Smooth muscle cell (in vitro differentiated cells): ENCODE measurements at regions not wholly inside any gene's neighbourhood (a gene's known extent, or its start where the extent isn't known, plus 50 kb on each side); places are given as distances from the start of the nearest gene placed in this dataset.

ENCODE experiments used
- DNase-seq: peaks from one replicate; lab custom pipeline; 2025; ENCODE audit not compliant: unreplicated experiment; lab: John Stamatoyannopoulos, UW
- H2AFZ ChIP-seq: fragments of 200-600 bp; sonication (generic); 2 replicates; pipeline ENCODE4 v1.6.0; 2016; ENCODE audit warnings: antibody characterized with exemption, low read depth, mild to moderate bottlenecking
- H3F3A ChIP-seq: fragments of 200-600 bp; sonication (generic); 2 replicates; pipeline ENCODE4 v1.6.0; 2017; ENCODE audit warnings: antibody characterized with exemption, low read depth
- H3K27ac ChIP-seq: fragments of 200-600 bp; sonication (generic); 2 replicates; pipeline ENCODE4 v1.5.1; 2016; ENCODE audit warnings: low read depth, mild to moderate bottlenecking
- H3K27me3 ChIP-seq: fragments of 200-600 bp; sonication (generic); 2 replicates; pipeline ENCODE4 v1.6.1; 2016; ENCODE audit warnings: low read depth, mild to moderate bottlenecking
- H3K36me3 ChIP-seq: fragments of 200-600 bp; sonication (generic); 2 replicates; pipeline ENCODE4 v1.5.1; 2016; ENCODE audit warnings: low read depth
- H3K4me1 ChIP-seq: fragments of 200-600 bp; sonication (generic); 2 replicates; pipeline ENCODE4 v1.5.1; 2016; ENCODE audit warnings: low read depth
- H3K4me2 ChIP-seq: fragments of 200-600 bp; sonication (generic); 2 replicates; pipeline ENCODE4 v1.6.0; 2016; ENCODE audit warnings: mild to moderate bottlenecking
- H3K4me3 ChIP-seq: fragments of 200-600 bp; sonication (generic); 2 replicates; pipeline ENCODE4 v1.5.1; 2016; ENCODE audit warnings: mild to moderate bottlenecking
- H3K79me2 ChIP-seq: fragments of 200-600 bp; sonication (generic); 2 replicates; pipeline ENCODE4 v1.6.0; 2016; ENCODE audit warnings: low read depth, mild to moderate bottlenecking
- H3K9ac ChIP-seq: fragments of 200-600 bp; sonication (generic); 2 replicates; pipeline ENCODE4 v1.6.0; 2016; ENCODE audit warnings: low read depth
- H3K9me3 ChIP-seq: fragments of 200-600 bp; sonication (generic); replicated peaks from 2 replicates; pipeline ENCODE4 v1.5.1; 2016; ENCODE audit warnings: low read depth
- H4K20me1 ChIP-seq: fragments of 200-600 bp; sonication (generic); 2 replicates; pipeline ENCODE4 v1.6.0; 2016; ENCODE audit warnings: low read depth
- WGBS: methylation state at CpG from one replicate; pipeline ENCODE4 v1.1.7; 2016; ENCODE audit warnings: low lambda C conversion rate; 5-methylcytosine and 5-hydroxymethylcytosine counted together
- TF ChIP-seq, protein P1 (sequence below): fragments of 200-600 bp; sonication (generic); IDR thresholded peaks from 2 replicates; pipeline ENCODE4 v1.5.1; 2017; ENCODE audit warnings: borderline replicate concordance, mild to moderate bottlenecking, antibody characterized with exemption; ENCODE audit not compliant: insufficient read depth, poor library complexity, severe bottlenecking

DNA sequence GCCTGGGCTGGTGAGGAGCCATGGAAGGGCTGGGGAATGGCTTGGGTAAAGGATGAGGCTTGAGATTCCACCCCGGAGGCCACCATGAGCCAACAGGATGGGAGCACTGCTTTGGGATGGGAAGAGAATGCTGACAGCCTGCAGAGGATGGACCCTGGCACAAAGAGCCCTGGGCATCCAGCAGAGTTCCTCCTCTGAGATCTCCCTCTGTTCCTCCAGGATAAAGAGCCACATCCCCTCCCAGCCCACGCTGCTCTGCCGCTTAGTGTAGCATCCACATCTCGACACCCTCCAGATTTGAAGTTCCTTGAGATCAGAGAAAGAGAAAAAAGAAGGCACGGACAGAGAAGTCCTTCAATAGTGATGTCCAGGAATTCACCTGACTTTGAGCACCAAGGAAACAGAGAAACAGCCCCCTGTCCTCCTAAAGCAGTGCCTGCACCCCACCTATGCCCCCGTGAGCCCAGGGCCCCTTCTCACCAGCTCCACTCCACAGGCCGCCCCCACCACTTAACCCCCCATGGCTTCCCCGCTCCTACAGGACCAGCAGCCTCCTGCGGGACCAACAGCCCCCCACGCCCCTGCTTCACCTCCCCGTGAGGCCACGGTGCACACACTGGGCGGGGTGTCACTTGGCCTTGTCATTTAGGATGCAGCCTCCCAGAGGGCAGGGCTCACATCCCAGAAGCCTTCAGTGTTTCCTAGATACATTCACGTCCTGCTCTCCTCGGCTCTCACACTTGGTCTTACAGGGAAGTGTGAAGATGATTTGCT lies 180.5 kb downstream of the SHANK2 start:
- Histone ChIP-seq H3K9ac (no peak overlapping the region), H3K79me2 (no peaks in the 10 kb centered on the region), H3K9me3 (no peaks in the 10 kb centered on the region), H3K4me2 (no peak overlapping the region), H3K4me1 (no peaks in the 10 kb centered on the region), H3F3A (no peaks in the 10 kb centered on the region), H2AFZ (no peak overlapping the region), H4K20me1 (no peaks in the 10 kb centered on the region), H3K36me3 (no peaks in the 10 kb centered on the region), H3K4me3 (no peak overlapping the region), H3K27ac (no peak overlapping the region), H3K27me3 (no peaks in the 10 kb centered on the region)
- WGBS: 97% methylated on average over 12 of the region's 15 CpGs
- DNase-seq: no peak
- TF ChIP-seq, protein P1, sequence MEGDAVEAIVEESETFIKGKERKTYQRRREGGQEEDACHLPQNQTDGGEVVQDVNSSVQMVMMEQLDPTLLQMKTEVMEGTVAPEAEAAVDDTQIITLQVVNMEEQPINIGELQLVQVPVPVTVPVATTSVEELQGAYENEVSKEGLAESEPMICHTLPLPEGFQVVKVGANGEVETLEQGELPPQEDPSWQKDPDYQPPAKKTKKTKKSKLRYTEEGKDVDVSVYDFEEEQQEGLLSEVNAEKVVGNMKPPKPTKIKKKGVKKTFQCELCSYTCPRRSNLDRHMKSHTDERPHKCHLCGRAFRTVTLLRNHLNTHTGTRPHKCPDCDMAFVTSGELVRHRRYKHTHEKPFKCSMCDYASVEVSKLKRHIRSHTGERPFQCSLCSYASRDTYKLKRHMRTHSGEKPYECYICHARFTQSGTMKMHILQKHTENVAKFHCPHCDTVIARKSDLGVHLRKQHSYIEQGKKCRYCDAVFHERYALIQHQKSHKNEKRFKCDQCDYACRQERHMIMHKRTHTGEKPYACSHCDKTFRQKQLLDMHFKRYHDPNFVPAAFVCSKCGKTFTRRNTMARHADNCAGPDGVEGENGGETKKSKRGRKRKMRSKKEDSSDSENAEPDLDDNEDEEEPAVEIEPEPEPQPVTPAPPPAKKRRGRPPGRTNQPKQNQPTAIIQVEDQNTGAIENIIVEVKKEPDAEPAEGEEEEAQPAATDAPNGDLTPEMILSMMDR: no peak

DNA sequence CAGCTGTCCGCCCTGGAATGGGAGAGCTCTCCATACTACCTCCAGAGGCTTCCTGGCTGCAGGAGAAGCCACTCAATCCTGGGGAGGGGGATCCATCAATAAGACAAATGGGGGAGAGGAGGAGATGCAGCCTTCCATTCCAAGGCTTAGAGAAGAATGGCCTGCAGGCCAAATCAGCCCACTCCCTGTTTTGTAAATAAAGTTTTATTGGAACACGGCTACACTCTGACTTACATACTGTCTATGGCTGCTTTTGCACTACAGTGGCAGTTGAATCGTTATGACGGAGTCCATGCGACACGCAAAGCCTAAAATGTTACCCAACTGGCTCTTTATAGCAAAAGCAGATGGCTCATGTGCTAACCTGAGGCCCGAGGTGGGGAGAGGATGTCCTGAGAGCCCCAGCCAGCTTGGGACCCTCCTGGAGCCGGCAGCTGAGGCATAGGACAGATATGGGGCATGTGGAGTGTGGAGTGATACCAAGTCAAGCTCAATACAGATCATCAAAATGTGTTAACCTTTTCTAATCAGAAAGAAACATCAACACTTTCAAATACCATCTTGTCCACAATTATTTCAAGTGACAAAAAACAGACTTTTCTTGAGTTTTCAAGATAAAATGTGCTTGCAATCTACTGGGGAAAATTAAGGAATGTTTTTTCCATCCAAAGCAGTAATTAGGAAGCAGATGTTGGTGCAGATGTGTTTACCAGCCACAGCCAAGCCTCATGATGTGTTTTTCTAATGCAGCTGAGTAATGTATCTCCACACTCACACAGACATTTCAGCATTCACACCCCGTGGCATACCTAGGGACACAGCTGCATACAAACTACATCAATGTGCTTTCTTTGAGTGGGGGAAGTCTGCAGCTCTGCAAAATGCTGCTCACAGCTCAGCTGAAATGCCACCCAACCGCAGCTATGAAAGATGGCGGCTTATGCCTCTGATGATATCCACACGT lies 181.6 kb downstream of the SHANK2 start:
- H3K9ac ChIP-seq: no peak overlapping the region
- H3K4me3 ChIP-seq: no peak overlapping the region
- H3K27ac ChIP-seq: no peak overlapping the region
- no peak overlapping the region for H2AFZ ChIP-seq
- H3K4me1 ChIP-seq: no peaks in the 10 kb centered on the region
- no peaks in the 10 kb centered on the region for H3K27me3 ChIP-seq
- H4K20me1 ChIP-seq: no peaks in the 10 kb centered on the region
- H3K79me2 ChIP-seq: no peaks in the 10 kb centered on the region
- H3F3A ChIP-seq: no peaks in the 10 kb centered on the region
- H3K9me3 ChIP-seq: no peaks in the 10 kb centered on the region
- no peak overlapping the region for H3K4me2 ChIP-seq
- H3K36me3 ChIP-seq: no peaks in the 10 kb centered on the region
- no peak for DNase-seq
- TF ChIP-seq, protein P1: no peak
- 92% methylated on average over 12 of the region's 12 CpGs for WGBS

DNA sequence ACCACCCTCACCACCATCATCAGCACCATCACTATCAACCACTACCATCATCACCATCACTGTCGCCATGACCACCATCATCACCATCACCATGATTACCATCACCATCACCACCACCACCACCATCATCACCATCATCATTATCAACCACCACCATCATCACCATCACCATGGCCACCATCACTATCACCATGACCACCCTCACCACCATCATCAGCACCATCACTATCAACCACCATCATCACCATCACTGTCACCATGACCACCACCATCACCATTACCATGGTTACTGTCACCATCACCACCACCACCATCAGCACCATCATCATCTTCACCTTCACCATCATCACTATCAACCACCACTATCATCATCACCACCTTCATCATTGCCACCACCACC lies 183.4 kb downstream of the SHANK2 start:
- no peaks in the 10 kb centered on the region for H3K4me1 ChIP-seq
- H3K27ac ChIP-seq: no peak overlapping the region
- WGBS: 91% methylated on average over 1 of the region's 1 CpG
- no peaks in the 10 kb centered on the region for H3K9me3 ChIP-seq
- no peak overlapping the region for H3K4me3 ChIP-seq
- H4K20me1 ChIP-seq: no peaks in the 10 kb centered on the region
- no peaks in the 10 kb centered on the region for H3K79me2 ChIP-seq
- H3F3A ChIP-seq: no peaks in the 10 kb centered on the region
- H2AFZ ChIP-seq: no peak overlapping the region
- no peak overlapping the region for H3K4me2 ChIP-seq
- H3K9ac ChIP-seq: no peak overlapping the region
- H3K27me3 ChIP-seq: no peaks in the 10 kb centered on the region
- no peak for DNase-seq
- TF ChIP-seq, protein P1: no peak
- H3K36me3 ChIP-seq: no peaks in the 10 kb centered on the region
